IPS-NIHi7 (cell line): ENCODE measurements at regions not wholly inside any gene's neighbourhood (a gene's known extent, or its start where the extent isn't known, plus 50 kb on each side); places are given as distances from the start of the nearest gene placed in this dataset.

Experiments used
- DNase-seq: peaks from one replicate; pipeline ENCODE4 v3.0.0; 2012; ENCODE audit warnings: mixed read lengths; ENCODE audit errors: extremely low spot score

DNA sequence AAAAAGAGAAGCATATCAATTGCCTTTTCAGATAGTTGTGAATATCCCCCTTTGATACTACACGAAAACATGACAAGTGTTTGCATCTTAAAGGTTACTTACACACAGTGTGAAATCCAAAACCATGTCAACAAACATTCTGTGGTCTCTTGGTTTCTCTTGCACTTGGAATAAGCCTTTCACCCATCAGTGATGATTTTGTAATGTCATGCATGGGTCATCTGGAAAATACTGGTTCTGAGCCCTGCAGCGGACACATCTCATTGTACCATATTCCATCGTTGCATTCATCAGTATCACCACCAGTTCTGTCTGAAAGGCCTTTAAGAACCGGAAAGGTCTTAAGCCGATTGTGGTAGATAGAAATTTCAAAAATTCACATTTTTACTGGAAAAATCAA, 65.4 kb upstream of the SOX1 start:
- no peak for DNase-seq

DNA sequence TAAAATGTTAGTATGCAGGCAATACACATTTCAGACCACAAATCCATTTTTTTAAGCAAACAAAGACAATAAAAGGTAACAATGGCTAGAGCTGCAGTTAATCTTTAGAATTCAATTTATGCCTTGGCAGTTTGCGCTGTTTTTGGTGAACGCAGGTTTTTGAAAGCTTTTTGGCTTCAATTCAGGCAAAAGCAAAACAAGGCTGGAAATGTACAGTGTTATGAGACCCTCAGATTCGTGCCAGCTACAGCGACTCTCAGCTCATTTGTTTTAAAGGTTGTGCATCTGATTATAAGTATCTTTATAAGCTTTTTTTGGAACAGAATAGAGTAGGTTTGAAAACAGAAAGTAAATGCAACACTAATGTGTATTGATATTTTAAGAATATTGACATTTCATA, 63.6 kb upstream of the SOX1 start:
- DNase-seq = no peak

DNA sequence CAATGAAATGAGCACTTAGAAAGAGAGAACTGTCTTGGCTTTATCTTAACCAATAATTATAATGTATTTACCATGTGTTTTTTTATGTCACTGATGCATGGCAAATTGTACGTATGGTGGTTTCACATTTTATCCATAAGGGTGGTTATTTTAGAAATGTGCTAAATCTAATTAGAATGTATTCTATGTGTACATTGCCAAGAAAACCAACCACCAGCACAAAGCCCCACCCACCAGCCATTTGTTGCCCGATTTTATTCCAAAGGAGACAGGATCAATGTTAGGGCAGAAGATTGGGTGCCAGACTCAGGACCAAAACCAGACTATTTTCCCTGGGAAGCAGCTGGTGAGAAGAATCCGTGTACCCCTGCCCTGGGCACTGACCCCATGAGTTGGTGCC, 63.0 kb upstream of the SOX1 start:
- no peak for DNase-seq

DNA sequence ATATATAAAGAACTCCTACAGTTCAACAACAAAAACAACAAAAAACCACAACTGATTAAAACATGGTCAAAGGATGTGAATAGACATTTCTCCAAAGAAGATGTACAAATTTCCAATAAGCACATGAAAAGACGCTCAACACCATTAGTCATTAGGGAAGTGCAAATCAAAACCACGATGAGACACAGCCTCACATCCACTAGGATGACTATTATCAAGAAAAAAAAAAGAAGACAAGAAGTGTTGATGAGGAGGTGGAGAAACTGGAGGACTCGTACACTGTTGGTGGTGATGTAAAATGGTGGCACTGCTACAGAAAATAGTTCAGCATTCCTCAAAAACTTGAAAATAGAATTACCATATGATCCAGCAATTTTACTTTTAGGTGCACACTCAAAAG, 61.0 kb upstream of the SOX1 start:
- no peak for DNase-seq

DNA sequence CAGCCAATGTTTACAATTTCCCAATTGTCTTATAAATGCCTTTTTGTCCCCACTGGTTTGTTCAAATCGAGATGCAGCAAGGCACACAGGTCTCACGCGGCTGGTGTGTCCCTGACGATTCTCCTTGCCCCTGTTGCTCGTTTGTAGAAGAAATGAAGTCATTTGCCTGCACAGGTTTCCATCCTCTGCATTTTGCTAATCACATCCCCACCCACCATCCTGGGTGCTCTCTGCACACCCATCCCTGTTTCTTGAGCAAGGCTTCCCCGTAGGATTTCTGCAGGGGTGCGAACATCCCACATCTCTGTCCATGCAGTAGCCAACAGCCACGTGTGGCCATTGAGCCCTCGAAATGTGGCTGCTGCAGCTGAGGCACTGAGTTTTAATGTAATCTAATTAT, 59.8 kb upstream of the SOX1 start:
- DNase-seq = no peak

DNA sequence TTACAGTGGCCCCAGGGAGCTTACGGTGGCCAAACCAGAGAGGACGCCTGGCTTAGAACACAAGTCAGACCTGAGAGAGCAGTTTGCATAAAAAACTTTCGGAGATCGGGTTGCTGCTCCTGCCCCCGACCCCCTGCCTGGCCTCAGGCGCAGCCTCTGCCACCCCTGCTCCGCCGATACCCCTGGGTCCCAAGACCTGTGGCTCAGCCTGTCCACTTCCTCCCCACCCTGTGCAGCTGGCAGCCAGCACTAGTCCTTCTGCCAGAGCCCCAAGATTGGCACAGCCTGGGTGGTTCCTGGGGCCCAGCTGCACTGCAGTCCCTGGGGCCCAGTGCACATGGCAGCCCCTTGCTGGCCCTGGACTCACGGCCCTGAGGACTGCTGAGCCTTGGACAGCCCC, 56.2 kb upstream of the SOX1 start:
- DNase-seq = no peak

DNA sequence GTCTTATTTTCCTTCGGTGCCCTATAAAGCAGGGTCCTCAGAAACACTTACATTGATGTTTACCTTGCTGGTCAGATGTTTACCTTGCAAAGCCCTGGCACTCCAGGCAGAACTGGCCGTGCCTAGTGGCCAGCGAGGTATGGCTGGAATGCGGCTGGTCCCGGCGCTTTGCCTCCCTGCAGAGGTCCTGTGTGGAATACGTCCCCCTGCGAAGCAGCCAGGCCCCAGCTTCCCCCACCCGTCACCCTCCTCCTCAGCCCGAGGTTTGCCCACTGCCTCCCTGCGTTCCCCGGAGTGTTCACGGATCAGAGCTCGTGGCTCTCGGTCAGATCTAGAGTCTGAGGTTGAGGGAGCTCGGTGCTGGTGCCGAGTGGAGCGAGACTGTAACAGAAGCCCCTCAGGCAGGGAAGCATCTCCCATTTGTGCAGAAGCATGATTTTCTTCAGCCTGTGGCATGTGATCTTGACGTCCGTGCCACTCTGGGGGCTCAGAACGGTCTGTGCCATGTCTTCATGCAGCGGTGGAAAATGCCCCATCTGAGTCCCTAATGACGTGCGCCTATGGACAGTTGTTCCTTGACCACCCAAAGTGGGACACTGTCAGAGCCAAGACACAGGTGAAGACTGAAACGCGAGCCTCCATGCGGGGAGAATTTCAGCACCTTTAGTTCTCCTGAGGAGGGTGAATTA, 54.8 kb upstream of the SOX1 start:
- peak; percentile 32 for DNase-seq

DNA sequence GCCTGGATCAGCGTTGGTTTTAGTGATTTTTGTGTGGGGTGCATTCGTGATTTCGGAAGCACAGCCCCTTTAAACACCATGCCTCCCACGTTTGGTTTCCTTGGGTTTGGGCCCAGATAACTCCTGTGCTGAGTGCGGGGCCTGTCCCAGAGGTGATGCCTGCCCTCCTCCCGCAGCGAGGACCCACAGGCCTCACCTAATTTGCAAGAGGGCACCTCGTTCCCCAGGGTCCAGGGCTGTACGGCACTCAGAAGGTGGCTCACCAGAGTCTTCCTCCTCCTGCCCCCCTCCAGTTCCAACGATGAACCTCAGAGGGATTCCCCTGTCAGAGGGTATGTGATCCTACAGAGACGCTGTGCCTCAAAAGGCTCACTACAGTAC, 54.3 kb upstream of the SOX1 start:
- no peak for DNase-seq

DNA sequence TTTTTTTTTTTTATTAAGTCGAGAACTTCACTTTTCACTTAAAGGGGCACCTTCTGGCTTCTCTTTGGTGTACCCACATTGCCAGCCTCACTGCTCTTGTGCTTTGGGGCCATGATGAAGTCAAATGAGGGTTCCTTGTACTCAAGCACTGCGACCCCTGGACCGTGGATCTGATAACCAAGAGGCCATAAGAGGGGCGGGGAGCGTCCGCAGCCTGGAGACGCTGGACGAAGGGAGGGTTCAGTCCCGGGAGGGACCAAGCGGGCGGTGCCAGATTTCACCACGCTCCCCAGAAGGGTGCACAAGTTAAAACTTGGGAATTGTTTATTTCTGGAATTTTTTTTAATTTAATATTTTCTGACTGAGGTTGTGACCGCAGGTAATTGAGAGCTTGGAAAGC, 53.3 kb upstream of the SOX1 start:
- no peak for DNase-seq

DNA sequence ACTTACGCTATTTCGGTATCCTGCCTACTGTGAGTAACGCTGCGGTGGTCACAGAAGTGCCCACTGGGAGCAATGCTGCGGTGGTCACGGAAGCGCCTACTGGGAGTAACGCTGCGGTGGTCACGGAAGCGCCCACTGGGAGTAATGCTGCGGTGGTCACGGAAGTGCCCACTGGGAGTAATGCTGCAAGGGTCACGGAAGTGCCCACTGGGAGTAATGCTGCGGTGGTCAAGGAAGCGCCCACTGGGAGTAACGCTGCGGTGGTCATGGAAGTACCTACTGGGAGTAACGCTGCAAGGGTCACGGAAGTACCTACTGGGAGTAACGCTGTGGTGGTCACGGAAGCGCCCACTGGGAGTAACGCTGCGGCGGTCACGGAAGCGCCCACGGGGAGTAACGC, 52.1 kb upstream of the SOX1 start:
- no peak for DNase-seq
